GM19023 (cell line): ENCODE measurements at regions not wholly inside any gene's neighbourhood (a gene's known extent, or its start where the extent isn't known, plus 50 kb on each side); places are given as distances from the start of the nearest gene placed in this dataset.
"Not testable (repeated sequence)": the region's sequence is repeated elsewhere in the genome, so short reads cannot be mapped to it uniquely, and the experiment has no call there.

ENCODE experiments used
- ATAC-seq: cut with Tn5 transposase; IDR thresholded peaks from one replicate; pipeline ENCODE4 v1.9.1; 2021; ENCODE audit warnings: mild to moderate bottlenecking, moderate library complexity; ENCODE audit not compliant: unreplicated experiment

DNA sequence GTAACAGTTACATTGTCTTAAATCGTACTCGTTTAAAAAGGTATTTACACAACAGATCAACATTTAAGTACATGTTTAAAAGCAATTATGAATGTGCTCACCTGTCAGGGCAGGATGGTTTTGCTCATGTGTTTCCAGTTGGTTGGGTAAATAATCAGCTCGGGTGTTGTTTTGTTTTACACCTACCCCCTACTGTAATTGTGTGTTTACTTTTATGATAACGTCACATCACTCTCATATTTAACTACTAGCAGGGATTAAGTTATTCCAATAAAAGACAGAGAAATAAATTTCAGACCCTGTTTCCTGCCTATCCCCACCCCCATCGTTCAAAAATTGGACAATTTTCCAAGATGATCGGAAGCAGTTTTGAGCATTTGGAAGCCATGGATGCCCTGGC is 390.2 kb downstream of the SEC14L1 start:
- no peak for ATAC-seq

DNA sequence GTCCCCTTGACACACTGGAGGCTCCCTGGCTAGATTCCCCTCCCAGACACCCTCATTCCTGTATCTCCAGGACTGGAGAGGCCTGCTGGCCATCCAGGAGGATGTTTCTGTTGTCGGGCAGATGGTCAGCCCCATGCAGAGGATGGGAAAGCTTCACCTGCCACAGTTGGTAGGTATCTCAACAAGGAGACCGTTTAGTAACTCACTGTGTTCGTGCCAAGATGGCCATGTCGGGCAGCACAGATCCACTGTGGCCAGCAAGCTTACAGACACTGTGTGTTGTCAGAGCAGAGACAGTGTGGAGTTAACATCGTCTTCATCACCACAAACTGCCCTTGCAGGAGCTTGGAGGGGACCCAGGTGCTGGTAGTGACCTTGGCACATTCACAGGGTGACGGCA is 390.9 kb downstream of the SEC14L1 start:
- no peak for ATAC-seq

DNA sequence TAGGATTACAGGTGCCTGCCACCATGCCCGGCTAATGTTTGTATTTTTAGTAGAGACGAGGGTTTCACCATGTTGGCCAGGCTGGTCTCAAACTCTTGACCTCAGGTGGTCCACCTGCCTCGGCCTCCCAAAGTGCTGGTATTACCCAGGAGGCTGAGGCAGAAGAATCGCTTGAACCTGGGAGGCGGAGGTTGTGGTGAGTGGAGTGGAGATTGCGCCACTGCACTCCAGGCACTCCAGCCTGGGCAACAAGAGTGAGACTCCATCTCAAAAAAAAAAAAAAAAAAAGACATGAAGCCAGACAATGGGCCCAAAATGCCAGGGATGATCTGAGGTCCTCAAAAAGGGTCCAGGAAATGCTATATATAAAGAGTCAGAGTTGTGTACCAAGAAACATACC is 392.9 kb downstream of the SEC14L1 start:
- ATAC-seq: not testable (repeated sequence)

DNA sequence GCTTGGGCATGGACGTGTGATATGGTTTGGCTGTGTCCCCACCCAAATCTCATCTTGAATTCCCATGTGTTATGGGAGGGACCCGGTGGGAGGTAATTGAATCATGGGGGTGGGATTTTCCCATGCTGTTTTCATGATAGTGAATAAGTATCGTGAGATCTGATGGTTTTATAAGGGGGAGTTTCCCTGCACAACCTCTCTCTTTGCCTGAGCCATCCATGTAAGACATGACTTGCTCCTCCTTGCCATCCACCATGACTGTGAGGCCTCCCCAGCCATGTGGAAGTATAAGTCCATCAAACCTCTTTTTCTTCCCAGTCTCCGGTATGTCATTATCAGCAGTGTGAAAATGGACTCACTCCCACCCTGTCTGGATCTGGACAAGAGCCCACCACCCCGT is 393.4 kb downstream of the SEC14L1 start:
- ATAC-seq: no peak

DNA sequence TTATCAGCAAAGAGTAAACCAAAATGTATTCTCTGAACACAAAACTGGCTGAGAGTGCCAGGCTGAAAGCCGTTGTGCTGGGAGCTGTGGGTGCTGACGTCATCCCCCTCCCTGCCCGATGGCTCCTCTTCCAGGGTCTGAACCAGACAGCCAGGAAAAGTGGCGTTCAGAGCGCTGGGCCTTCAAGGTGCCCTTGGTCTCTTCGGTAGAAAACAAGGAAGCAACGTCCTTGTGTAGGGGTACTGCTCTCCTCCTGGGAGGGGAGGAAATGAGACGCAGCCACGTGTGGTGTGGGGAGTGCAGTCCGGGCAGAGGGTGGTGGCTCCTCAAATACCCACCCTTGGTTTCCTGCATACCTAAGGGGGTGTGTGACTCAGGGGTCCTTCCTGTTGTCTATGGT is 394.7 kb downstream of the SEC14L1 start:
- ATAC-seq: no peak

DNA sequence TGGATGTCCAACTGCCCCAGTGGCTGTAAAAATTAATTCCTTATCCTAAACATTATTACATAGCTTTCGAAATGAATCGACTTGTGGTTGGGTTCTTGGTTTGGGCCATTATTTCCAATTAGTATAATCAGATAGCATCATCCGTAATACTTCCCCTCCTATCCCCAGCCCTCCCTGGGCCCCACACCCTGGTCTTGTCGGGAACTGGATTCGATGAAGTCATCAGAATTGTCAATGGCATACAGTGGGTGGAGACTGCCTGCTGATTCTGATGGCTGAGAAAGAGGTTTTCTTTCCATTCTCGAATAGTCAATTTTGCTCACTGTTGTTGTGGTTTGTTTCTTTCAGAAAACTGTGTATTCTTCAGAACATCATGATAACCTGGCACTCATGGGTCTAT is 395.1 kb downstream of the SEC14L1 start:
- no peak for ATAC-seq

DNA sequence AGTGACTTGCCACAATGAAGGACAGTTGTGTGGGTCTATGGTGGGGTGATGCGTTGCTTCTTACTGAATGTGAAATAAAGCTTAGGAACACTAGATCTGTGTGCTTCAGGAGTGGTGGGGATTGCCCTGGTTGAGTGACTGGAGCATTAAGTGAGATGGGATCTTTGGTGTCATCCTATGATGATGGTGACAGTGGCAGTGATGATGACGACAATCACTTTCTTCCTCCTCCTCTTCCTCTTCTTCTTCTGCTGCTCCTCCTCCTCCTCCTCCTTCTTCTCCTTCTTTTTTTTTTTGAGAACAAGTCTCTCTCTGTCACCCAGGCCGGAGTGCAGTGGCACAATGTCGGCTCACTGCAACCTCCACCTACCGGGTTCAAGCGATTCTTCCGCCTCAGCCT is 396.8 kb downstream of the SEC14L1 start:
- no peak for ATAC-seq

DNA sequence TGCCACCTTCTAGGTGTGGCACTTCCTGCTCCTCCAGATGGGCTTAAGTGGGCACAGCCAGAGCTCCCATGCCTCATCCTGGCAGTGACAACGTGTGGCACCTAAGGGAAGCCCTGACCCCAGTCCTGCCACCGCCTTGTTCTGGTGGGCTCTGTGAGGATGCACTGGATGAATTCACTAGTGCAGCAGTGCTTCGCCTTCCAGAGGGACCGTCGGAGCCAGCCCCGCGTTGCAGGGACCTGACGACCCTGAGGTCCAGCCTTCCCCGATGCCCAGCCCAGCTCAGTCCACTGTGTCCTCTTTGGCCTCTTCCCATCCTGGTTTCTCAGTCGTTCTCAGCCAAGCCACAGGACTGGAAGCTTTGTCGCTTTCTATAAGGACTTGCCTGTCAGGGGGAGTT is 399.8 kb downstream of the SEC14L1 start:
- no peak for ATAC-seq

DNA sequence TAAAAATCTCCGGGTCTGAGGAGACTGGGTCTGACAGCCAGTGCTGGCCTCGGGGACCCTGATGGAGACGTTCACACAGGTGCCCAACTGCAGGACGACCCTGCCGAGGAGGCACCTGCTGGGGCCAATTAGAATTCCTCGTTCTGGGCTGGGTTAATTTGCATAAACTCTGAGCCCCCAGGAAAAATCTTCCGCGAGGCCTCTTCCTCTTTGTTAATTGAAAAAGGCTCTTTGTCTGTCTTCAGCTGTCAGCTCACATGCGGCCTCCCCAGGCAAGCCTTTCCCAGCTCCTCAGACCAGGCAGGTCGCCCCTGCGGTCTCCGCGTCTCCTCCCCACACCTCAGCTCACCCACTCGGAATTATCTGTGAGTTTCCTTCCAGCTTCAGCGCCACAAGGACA is 400.2 kb downstream of the SEC14L1 start:
- ATAC-seq: no peak

DNA sequence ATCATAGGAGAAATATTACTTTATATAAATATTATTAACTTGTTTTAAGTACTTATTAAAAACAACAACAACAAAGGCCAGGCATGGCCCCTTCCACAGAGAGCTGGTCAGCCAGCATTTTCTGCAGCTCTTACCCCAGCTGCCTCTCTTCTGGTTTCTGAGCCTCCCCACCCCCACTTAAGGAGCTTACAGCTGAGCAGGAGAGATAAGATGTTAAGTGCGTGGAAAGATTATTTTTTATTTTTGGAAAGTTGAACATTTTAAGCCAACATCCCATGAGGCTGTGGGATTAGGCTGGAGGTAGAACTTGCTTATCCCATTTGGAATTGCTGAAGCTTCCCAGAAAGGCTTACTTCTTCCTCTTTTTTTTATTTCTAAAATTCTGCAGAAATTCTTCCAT is 401.2 kb downstream of the SEC14L1 start:
- ATAC-seq: no peak

DNA sequence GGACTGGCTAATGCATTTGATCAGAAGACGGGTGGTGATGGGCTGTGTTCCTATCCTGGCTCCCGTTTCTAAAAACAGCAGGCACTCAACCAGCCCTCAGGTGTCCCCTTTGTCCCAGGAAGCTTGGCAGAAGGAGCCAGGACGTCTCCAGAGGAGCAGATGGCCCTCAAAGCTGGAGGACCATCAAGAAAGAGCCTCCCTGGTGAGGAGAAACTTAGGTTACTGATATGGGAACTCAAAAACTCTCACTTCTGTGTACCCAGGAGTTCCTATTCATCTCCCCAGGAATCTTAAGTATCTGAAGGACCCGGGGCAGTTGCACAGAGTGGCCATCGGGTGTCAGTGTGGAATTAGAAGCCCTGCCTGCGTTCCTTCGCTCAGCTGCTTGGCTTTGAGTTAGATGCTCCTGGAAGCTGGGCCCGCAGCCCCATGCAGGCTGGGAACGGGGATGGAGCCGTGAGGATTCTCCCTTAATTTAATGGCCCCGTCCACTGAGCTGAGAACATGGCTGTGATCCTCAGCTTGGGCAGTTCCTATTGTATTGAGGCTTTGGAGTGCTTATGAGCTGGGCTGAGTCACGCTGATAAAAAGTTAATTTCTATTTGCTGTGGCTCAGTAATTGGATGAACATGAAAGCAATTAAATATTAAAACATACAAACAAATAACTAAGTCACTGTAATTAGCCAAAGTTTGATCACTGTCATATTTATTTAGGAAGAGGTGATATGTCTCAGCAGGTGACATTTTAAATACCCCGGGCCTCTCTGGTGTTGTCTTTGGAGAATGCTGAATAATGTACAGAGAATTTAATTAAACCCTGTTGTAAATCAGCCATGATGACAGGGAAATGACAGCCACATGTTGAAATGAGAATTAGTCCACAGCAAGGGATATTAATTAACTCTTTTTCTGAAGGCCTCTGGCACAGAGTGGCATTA is 402.1 kb downstream of the SEC14L1 start:
- ATAC-seq: no peak

DNA sequence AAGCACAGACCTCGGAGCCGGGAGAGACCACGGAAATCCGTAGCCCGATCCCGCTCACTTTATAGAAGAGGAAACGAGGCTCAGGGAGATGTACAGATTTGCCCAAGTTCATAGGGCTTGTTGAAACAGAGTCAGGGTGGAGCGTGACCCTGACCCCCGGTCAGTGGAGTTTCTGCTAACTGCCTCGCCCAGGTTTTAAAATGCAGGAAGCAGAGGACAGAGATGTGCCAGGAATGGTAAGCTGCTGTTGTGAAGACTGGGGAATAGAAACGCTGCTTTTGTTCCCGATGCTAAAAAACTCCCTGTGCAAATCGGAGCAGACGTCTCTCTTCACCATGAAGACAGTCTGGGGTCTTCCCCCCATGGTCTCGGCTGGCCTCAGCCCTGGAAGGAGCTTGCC is 403.0 kb downstream of the SEC14L1 start:
- ATAC-seq: no peak

DNA sequence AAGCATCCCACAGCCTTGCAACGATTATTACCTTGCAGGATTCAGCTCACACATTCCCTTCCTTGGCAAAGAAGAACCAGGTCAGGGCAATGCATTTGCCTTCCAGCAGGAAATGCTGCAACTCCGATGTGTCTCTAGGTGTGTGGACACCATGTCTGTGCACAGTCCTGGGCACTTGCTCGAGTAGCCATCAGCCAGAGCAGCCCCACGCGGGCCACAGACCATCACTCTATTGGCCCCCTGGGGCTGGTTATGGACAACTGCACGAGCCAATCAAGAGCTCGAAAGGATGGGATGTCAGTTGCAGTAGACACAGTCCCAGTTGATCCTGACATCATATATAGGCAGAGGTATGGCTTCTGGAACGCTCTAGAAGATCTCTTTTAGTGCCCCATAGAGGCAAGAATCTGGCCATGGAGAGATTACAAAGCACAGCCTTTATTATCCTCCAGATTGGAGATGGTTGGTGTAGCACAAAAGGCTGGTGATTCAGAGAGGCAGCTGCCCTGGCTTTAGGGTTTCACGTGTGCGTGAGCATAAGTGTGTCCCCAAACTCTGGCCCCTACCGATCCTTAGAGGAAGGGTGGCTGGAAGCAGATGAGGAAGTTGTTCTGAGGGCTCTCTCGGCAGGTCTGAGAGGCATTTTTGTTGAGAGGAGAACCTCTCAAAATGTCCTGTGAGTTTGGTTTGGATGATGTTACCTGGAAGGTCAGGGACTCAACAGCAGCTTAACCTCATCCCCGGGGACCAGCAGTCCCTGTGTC is 403.8 kb downstream of the SEC14L1 start:
- no peak for ATAC-seq

DNA sequence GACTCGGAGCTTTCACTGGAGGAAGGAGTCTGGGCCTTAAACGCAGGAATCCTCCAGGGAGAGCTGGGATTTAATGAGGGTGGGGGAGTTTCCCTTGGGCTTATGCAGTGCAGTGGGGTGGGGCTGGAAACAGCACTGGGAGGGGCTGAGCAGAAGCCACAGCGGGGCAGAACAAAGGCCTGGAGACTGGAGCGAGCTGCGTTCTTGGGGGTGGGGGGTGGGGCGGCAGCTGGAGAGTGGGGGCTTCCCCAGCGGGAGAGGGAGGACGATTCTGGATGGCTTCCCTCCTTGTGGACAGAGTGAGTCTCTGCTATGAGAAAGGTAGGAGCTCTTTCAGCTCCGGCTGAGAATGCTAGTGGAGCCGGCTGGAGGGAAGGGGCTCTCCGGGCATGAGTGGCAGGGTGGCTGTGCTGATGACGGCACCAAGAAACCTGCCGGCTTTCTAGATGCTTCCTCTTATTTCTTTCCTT is 406.0 kb downstream of the SEC14L1 start:
- ATAC-seq: no peak

DNA sequence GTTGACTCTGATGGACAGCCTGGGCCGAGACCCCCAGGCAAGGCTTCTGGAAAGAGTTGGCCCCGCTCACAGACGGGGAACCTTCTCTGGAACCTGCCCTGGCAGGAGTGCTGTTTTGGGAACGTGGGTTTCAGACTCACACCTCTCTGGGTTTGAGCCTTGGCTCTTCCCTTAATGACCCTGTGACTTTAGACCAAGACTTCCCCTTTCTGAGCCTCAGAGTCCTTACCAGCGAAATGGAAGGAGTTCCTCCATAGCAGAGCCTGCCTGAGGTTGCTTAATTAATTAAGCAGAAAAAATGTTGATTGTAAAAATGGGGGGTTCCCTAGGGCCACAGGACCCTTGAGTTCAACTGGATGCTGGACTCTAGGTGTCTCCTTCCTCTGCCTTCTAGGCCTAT is 408.2 kb downstream of the SEC14L1 start:
- ATAC-seq: no peak

DNA sequence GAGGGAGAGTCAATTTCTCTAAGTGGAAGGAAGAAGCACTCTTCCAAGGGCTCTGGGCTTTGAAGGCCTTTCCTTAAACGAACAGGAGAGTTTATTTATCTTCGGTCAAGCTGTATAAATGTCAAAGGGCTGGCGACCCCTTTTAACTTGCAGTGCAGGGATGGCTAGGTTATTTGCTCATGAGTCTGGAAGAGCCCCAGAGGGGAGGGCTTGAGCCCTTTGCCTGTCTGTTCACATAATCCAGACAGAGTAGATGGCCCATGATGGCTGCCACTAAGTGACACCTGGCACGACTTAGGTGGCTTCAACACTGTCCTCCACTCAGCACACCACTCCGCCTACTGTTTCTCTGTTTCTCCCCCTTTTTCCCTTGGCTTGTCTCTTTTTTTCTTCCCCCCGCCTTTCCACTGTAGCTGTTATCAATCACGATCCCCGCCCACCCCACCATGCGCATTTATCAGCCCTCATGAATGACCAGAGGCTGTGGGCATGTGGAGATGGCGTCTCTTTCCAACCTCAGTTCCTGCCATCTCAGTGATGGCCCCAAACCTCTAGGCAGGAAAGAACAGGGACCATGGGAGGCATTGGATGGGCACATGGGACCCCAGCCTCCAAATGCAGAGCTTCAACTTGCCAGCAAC is 408.7 kb upstream of the TNRC6C start:
- no peak for ATAC-seq

DNA sequence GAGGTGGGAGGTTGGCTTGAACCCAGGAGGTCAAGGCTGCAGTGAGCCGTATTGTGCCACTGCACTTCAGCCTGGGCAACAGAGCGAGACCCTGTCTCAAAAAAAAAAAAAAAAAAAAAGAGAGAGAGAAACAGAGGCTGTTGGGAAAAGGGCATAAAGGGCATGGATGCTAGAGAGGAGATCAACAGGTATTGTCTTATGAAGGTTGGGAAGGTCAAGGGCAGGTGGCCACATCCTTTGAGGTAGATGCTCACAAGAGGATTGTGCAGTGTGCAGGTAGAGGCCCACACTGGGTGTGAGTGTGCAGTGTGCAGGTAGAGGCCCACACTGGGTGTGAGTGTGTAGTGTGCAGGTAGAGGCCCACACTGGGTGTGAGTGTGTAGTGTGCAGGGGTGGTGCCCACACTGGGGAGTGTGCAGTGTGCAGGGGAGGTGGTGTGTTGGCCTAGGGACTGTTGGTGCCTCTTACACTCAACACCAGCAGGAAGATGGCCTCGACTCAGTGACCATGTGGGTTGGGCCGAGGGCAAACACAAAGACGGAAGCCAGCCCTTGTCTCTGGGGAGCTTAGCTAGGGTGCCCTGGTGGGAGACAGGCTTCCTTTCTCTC is 404.9 kb upstream of the TNRC6C start:
- ATAC-seq: no peak

DNA sequence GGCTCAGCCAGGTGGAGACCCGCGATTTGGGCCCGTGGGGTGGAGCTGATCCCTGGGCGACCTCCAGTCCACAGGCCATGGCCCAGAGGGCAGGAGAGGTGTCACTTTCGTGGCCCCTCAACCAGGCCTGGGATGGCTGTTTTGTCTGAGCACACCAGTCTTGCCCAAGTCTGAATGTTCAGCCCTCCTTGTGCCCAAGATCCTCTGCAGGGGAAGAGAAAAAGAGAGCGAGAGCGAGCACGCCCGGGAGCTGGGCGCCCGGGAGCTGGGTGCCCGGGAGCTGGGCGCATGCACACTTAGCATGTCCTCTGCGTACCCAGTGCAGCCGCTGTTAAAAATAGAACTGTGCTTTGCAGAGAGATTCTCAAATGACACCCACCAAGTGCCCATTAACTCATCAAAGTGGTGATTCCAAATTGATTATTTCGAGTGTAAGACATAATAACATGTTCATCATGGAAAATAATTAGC is 403.3 kb upstream of the TNRC6C start:
- no peak for ATAC-seq

DNA sequence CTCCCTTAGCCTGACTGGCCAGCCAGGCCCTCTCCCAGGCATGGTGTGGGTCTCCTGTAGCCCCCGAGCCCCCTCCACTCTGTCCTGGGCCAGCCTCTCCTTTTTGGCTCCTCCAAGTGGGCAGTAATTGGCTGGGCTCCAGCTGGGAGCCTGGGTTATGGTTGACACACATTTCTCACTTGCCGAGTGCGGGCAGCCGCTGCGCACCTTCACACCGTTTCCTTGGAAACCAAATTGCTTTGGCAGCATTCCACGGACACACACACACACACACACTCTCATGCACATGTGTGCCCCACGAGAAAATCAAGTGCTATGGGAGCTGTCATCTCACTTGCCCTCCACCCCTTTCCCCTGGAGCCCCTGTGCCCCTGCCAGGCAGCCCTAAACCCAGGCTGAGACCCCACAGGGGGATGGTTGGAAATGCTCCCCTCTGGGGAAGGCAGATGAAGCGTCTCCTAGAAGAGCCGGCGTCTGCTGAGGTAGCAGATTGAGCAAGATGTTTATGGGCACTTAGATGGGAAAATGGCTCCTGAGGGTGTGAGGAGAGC is 402.7 kb upstream of the TNRC6C start:
- no peak for ATAC-seq

DNA sequence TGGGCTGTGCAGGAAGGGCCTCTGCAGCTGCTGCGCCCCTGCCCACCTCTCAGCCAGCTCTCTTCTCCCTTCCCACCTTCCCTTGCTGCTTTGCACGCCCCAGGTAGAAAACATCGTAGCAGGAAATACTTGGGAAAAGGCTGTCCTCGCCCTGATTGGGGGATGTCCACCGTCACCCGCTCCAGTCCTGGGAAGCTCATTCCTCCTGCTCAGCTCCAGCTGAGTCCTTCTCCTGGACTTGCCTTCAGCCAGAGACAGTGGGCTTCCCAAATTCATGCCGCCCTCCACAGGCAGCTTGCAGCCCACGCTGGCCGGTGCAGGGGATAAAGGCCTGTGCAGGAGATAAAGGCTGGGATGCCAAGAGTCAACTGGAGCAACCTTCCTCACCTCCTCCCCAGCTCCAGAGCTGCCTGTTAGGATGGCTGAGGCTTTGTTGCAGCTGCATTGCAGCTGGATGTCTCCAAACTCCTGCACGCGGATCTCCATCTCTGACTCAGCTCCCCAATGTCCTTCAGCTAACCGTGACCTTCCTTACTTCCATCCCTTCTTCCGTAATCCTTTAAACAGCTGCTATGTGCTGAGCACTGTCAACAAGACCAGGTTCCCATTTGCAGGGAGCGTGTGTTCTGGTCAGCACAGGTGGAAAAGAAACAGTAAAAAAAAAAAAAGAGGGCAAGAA is 402.0 kb upstream of the TNRC6C start:
- no peak for ATAC-seq
